GM13976 (cell line): ENCODE measurements at regions not wholly inside any gene's neighbourhood (a gene's known extent, or its start where the extent isn't known, plus 50 kb on each side); places are given as distances from the start of the nearest gene placed in this dataset.

ENCODE experiments used
- DNase-seq: peaks from one replicate; pipeline ENCODE4 v3.0.0; 2012; ENCODE audit warnings: low spot score
- CTCF ChIP-seq: IDR thresholded peaks from 2 replicates; pipeline ENCODE4 v1.5.1; 2012; ENCODE audit warnings: borderline replicate concordance, mild to moderate bottlenecking; ENCODE audit not compliant: insufficient read depth; ENCODE audit errors: extremely low read depth, missing control alignments, control extremely low read depth
- in situ Hi-C: fragments of 300-500 bp; cut with MboI; formaldehyde crosslinking; loops from one replicate; pipeline ENCODE4 v1.12.0; 2022; ENCODE audit warnings: low sequenced_read_pairs, mixed read lengths, inconsistent platforms; ENCODE audit not compliant: unreplicated experiment

- DNase-seq: no peak
- in situ Hi-C loops: no loop called here
- TF ChIP-seq CTCF: no peak
Observed at GRCh38 chr14:26896447-26896846, 298.6 kb upstream of the NOVA1 start.

- DNase-seq: no peak
- in situ Hi-C loops: no loop called here
Observed at GRCh38 chr14:26897196-26897595, 299.4 kb upstream of the NOVA1 start.

GRCh38 chr14:26905229-26905628, 307.4 kb upstream of the NOVA1 start:
- DNase-seq: no peak
- TF ChIP-seq CTCF: no peak
- in situ Hi-C loops: no loop called here

More at GRCh38 chr14:26897196-26897595, 299.4 kb upstream of the NOVA1 start:
- TF ChIP-seq CTCF: no peak

- DNase-seq: no peak
- in situ Hi-C loops: no loop called here
- TF ChIP-seq CTCF: no peak
Observed at GRCh38 chr14:26913786-26914185, 316.0 kb upstream of the NOVA1 start.

- TF ChIP-seq CTCF: no peak
- DNase-seq: no peak
- in situ Hi-C loops: no loop called here
Observed at GRCh38 chr14:26917086-26917485, 319.3 kb upstream of the NOVA1 start.

GRCh38 chr14:26925876-26926584, 328.2 kb upstream of the NOVA1 start:
- TF ChIP-seq CTCF: no peak
- no peak for DNase-seq
- in situ Hi-C loops: no loop called here
